ENCODE measurements at regions not wholly inside any gene's neighbourhood (a gene's known extent, or its start where the extent isn't known, plus 50 kb on each side); places are given as distances from the start of the nearest gene placed in this dataset.

- TF ChIP-seq ELF1 (IDR thresholded peaks at IDR 0.05): no peak
- no peak for TF ChIP-seq SMC3 (IDR thresholded peaks at IDR 0.05; ENCODE audit: low read depth, low read length)
- TF ChIP-seq FOXM1 (IDR thresholded peaks at IDR 0.05; ENCODE audit: low read depth): no peak
- TF ChIP-seq YY1 (IDR thresholded peaks at IDR 0.05; ENCODE audit: low read depth): no peak
- Histone ChIP-seq H4K20me1 (ENCODE audit: insufficient read depth) (no peaks in the 10 kb centered on the region), H3K4me3 (ENCODE audit: low read depth in 2 of 2, low read length in 1 of 2) (no peak overlapping the region), H3K27me3 (ENCODE audit: insufficient read depth) (no peaks in the 10 kb centered on the region), H3K4me1 (ENCODE audit: control insufficient read depth in 1 of 2, insufficient read depth in 2 of 2, low read depth in 1 of 2, low read length in 1 of 2) (no peaks in the 10 kb centered on the region), H3K79me2 (ENCODE audit: insufficient read depth) (no peaks in the 10 kb centered on the region), H3K9ac (no peak overlapping the region), H2AFZ (ENCODE audit: low read depth) (no peak overlapping the region), H3K4me2 (no peak overlapping the region), H3K36me3 (replicated peaks in 1 of 2; ENCODE audit: control insufficient read depth in 1 of 2, insufficient read depth in 2 of 2, low read length in 1 of 2) (no peaks in the 10 kb centered on the region), H3K9me3 (no peaks in the 10 kb centered on the region), H3K27ac (ENCODE audit: low read depth in 2 of 2, low read length in 1 of 2) (no peak overlapping the region), H3K9me2 (no peaks in the 10 kb centered on the region), H3F3A (replicated peaks; ENCODE audit: insufficient read depth) (no peaks in the 10 kb centered on the region)
- CTCF ChIA-PET: interaction anchor here (0.7 kb wide), 1 partner anchor 888 kb away, joined by 3 read pairs; no protein-coding TSS in a partner anchor
- POLR2A ChIA-PET: no interaction called here
- WGBS (ENCODE audit: low lambda C conversion rate): 38% methylated on average over 5 of the region's 5 CpGs
- no peak for DNase-seq
Measured at GRCh38 chr4:14465507-14465906, 536.8 kb upstream of the CPEB2 start.

GRCh38 chr4:14478504-14478903 is 523.8 kb upstream of the CPEB2 start:
- POLR2A ChIA-PET: no interaction called here

More at GRCh38 chr4:14478504-14478903, 523.8 kb upstream of the CPEB2 start:
- Histone ChIP-seq H3K9me3 (no peaks in the 10 kb centered on the region), H3K36me3 (replicated peaks in 1 of 2; ENCODE audit: control insufficient read depth in 1 of 2, insufficient read depth in 2 of 2, low read length in 1 of 2) (no peaks in the 10 kb centered on the region), H4K20me1 (ENCODE audit: insufficient read depth) (no peaks in the 10 kb centered on the region), H3K9me2 (no peaks in the 10 kb centered on the region), H3K9ac (no peak overlapping the region), H3F3A (replicated peaks; ENCODE audit: insufficient read depth) (no peaks in the 10 kb centered on the region), H3K27ac (ENCODE audit: low read depth in 2 of 2, low read length in 1 of 2) (no peak overlapping the region), H3K4me2 (no peak overlapping the region), H3K79me2 (ENCODE audit: insufficient read depth) (no peaks in the 10 kb centered on the region), H2AFZ (ENCODE audit: low read depth) (no peak overlapping the region), H3K27me3 (ENCODE audit: insufficient read depth) (no peaks in the 10 kb centered on the region), H3K4me1 (ENCODE audit: control insufficient read depth in 1 of 2, insufficient read depth in 2 of 2, low read depth in 1 of 2, low read length in 1 of 2) (no peaks in the 10 kb centered on the region), H3K4me3 (ENCODE audit: low read depth in 2 of 2, low read length in 1 of 2) (no peak overlapping the region)
- TF ChIP-seq CTCF (IDR thresholded peaks at IDR 0.05) (no peak), GABPA (IDR thresholded peaks at IDR 0.05; ENCODE audit: low read depth) (no peak), RCOR1 (IDR thresholded peaks at IDR 0.05; ENCODE audit: low read length) (no peak), EZH2phosphoT487 (IDR thresholded peaks at IDR 0.05; ENCODE audit: borderline replicate concordance, low read depth) (no peak), ELF1 (IDR thresholded peaks at IDR 0.05) (no peak), NFIC (IDR thresholded peaks at IDR 0.05; ENCODE audit: borderline replicate concordance) (no peak), FOXM1 (IDR thresholded peaks at IDR 0.05; ENCODE audit: low read depth) (no peak), SMC3 (IDR thresholded peaks at IDR 0.05; ENCODE audit: low read depth, low read length) (no peak), MXI1 (IDR thresholded peaks at IDR 0.05; ENCODE audit: low read depth, low read length) (no peak)
- TF ChIP-seq, protein P1, sequence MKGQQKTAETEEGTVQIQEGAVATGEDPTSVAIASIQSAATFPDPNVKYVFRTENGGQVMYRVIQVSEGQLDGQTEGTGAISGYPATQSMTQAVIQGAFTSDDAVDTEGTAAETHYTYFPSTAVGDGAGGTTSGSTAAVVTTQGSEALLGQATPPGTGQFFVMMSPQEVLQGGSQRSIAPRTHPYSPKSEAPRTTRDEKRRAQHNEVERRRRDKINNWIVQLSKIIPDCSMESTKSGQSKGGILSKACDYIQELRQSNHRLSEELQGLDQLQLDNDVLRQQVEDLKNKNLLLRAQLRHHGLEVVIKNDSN (IDR thresholded peaks at IDR 0.05; ENCODE audit: borderline replicate concordance, low read depth): no peak
- TF ChIP-seq, protein P2, sequence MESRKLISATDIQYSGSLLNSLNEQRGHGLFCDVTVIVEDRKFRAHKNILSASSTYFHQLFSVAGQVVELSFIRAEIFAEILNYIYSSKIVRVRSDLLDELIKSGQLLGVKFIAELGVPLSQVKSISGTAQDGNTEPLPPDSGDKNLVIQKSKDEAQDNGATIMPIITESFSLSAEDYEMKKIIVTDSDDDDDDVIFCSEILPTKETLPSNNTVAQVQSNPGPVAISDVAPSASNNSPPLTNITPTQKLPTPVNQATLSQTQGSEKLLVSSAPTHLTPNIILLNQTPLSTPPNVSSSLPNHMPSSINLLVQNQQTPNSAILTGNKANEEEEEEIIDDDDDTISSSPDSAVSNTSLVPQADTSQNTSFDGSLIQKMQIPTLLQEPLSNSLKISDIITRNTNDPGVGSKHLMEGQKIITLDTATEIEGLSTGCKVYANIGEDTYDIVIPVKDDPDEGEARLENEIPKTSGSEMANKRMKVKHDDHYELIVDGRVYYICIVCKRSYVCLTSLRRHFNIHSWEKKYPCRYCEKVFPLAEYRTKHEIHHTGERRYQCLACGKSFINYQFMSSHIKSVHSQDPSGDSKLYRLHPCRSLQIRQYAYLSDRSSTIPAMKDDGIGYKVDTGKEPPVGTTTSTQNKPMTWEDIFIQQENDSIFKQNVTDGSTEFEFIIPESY (IDR thresholded peaks at IDR 0.05; ENCODE audit: borderline replicate concordance, low read depth): no peak
- no peak for DNase-seq
- CTCF ChIA-PET: no interaction called here
- WGBS (ENCODE audit: low lambda C conversion rate): 71% methylated on average over 5 of the region's 5 CpGs

All from SK-N-SH (cell line).